ENCODE measurements at regions not wholly inside any gene's neighbourhood (a gene's known extent, or its start where the extent isn't known, plus 50 kb on each side); places are given as distances from the start of the nearest gene placed in this dataset.

GRCh38 chr11:127445476-127445875 lies 444.9 kb upstream of the KIRREL3 start:
- ATAC-seq (no peak), DNase-seq (ENCODE audit: low spot score) (no peak)
- Mint-ChIP-seq H3K27me3 (ENCODE audit: low read depth) (no peaks in the 10 kb centered on the region), H3K9me3 (peaks cover 3% of the 10 kb centered on the region; the same call in 1 of the 2 replicates), H3K27ac (no peak overlapping the region), H3K4me1 (peaks cover 11% of the 10 kb centered on the region), H3K4me3 (no peak overlapping the region), H3K36me3 (no peaks in the 10 kb centered on the region)
- ChIA-PET CTCF (no interaction called here), POLR2A (no interaction called here)
- TF ChIP-seq ERG (CRISPR knock-in tag; IDR thresholded peaks at IDR 0.05) = no peak
- TF ChIP-seq ARID4B (CRISPR knock-in tag; IDR thresholded peaks at IDR 0.05; ENCODE audit: borderline replicate concordance) = no peak
- no peak for TF ChIP-seq TCF7 (CRISPR knock-in tag; IDR thresholded peaks at IDR 0.05; ENCODE audit: low read depth)
- TF ChIP-seq ZNF671 (CRISPR knock-in tag; IDR thresholded peaks at IDR 0.05) = no peak

GRCh38 chr11:127443297-127443696 lies 442.7 kb upstream of the KIRREL3 start:
- ChIA-PET CTCF (no interaction called here), POLR2A (no interaction called here)
- Mint-ChIP-seq H3K27me3 (ENCODE audit: low read depth) (no peaks in the 10 kb centered on the region), H3K36me3 (no peaks in the 10 kb centered on the region), H3K4me3 (no peak overlapping the region), H3K4me1 (peaks cover 11% of the 10 kb centered on the region), H3K9me3 (no peaks in the 10 kb centered on the region), H3K27ac (no peak overlapping the region)
- TF ChIP-seq ZMAT4 (CRISPR knock-in tag; IDR thresholded peaks at IDR 0.05) = no peak
- TF ChIP-seq MXD4 (CRISPR knock-in tag; IDR thresholded peaks at IDR 0.05; ENCODE audit: borderline replicate concordance) = no peak
- no peak for TF ChIP-seq HMGXB4 (CRISPR knock-in tag; IDR thresholded peaks at IDR 0.05)
- no peak for TF ChIP-seq EMX1 (CRISPR knock-in tag; IDR thresholded peaks at IDR 0.05)
- TF ChIP-seq GABPB1 (CRISPR knock-in tag; IDR thresholded peaks at IDR 0.05) = no peak
- no peak for TF ChIP-seq STAT6 (CRISPR knock-in tag; conservative IDR thresholded peaks at IDR 0.05; ENCODE audit: low read depth)
- TF ChIP-seq ZNF423 (CRISPR knock-in tag; IDR thresholded peaks at IDR 0.05) = no peak
- no peak for TF ChIP-seq PREB (CRISPR knock-in tag; IDR thresholded peaks at IDR 0.05; ENCODE audit: borderline replicate concordance)
- TF ChIP-seq MAX (CRISPR knock-in tag; IDR thresholded peaks at IDR 0.05) = no peak
- TF ChIP-seq ATF3 (CRISPR knock-in tag; conservative IDR thresholded peaks at IDR 0.05) = no peak
- no peak for TF ChIP-seq ZNF512 (CRISPR knock-in tag; IDR thresholded peaks at IDR 0.05; ENCODE audit: borderline replicate concordance)
- no peak for ATAC-seq
- no peak for DNase-seq (ENCODE audit: low spot score)

All from WTC11 (cell line).